ENCODE measurements at regions not wholly inside any gene's neighbourhood (a gene's known extent, or its start where the extent isn't known, plus 50 kb on each side); places are given as distances from the start of the nearest gene placed in this dataset.

GRCh38 chr4:129863206-129863605 is 767.3 kb downstream of the C4orf33 start:
- DNase-seq (ENCODE audit: low read depth): no peak

GRCh38 chr4:129883996-129884395 is 788.0 kb downstream of the C4orf33 start:
- no peak for DNase-seq (ENCODE audit: low read depth)

- no peak for DNase-seq (ENCODE audit: low read depth)
Observed at GRCh38 chr4:129897111-129897510, 801.2 kb downstream of the C4orf33 start.

- DNase-seq (ENCODE audit: low read depth): no peak
Observed at GRCh38 chr4:129899849-129900248, 803.9 kb downstream of the C4orf33 start.

- DNase-seq (ENCODE audit: low read depth): no peak
Observed at GRCh38 chr4:129900430-129900953, 804.5 kb downstream of the C4orf33 start.

GRCh38 chr4:129901205-129901604 is 805.3 kb downstream of the C4orf33 start:
- no peak for DNase-seq (ENCODE audit: low read depth)

GRCh38 chr4:129903861-129904260 is 807.9 kb downstream of the C4orf33 start:
- no peak for DNase-seq (ENCODE audit: low read depth)

- no peak for DNase-seq (ENCODE audit: low read depth)
Observed at GRCh38 chr4:129905256-129905655, 809.3 kb downstream of the C4orf33 start.

GRCh38 chr4:129908117-129908516 is 812.2 kb downstream of the C4orf33 start:
- no peak for DNase-seq (ENCODE audit: low read depth)

- DNase-seq (ENCODE audit: low read depth): no peak
Observed at GRCh38 chr4:129916991-129917390, 821.0 kb downstream of the C4orf33 start.

GRCh38 chr4:129917651-129918050 is 821.7 kb downstream of the C4orf33 start:
- DNase-seq (ENCODE audit: low read depth): no peak

GRCh38 chr4:129926936-129927335 is 831.0 kb downstream of the C4orf33 start:
- peak; percentile 22 for DNase-seq (ENCODE audit: low read depth)

GRCh38 chr4:129929052-129929451 is 833.1 kb downstream of the C4orf33 start:
- DNase-seq (ENCODE audit: low read depth): peak; percentile 25

- DNase-seq (ENCODE audit: low read depth): no peak
Observed at GRCh38 chr4:129929984-129930383, 834.0 kb downstream of the C4orf33 start.

GRCh38 chr4:129950217-129950616 is 854.3 kb downstream of the C4orf33 start:
- DNase-seq (ENCODE audit: low read depth): no peak

GRCh38 chr4:129966175-129966574 is 870.2 kb downstream of the C4orf33 start:
- no peak for DNase-seq (ENCODE audit: low read depth)

- DNase-seq (ENCODE audit: low read depth): no peak
Observed at GRCh38 chr4:129968366-129968765, 872.4 kb downstream of the C4orf33 start.

- DNase-seq (ENCODE audit: low read depth): no peak
Observed at GRCh38 chr4:129968778-129969177, 872.8 kb downstream of the C4orf33 start.

- no peak for DNase-seq (ENCODE audit: low read depth)
Observed at GRCh38 chr4:129970801-129971200, 874.8 kb downstream of the C4orf33 start.

- no peak for DNase-seq (ENCODE audit: low read depth)
Observed at GRCh38 chr4:129971419-129971818, 875.5 kb downstream of the C4orf33 start.

GRCh38 chr4:129972257-129972656 is 876.3 kb downstream of the C4orf33 start:
- peak; percentile 22 for DNase-seq (ENCODE audit: low read depth)

- no peak for DNase-seq (ENCODE audit: low read depth)
Observed at GRCh38 chr4:129974730-129975129, 878.8 kb downstream of the C4orf33 start.

GRCh38 chr4:129978315-129978714 is 882.4 kb downstream of the C4orf33 start:
- no peak for DNase-seq (ENCODE audit: low read depth)

GRCh38 chr4:129988957-129989356 is 893.0 kb downstream of the C4orf33 start:
- peak; percentile 85 for DNase-seq (ENCODE audit: low read depth)

Measured in renal cortical epithelial cell (primary cell).